Activated T-helper 2 cell treated with anti-CD3 and anti-CD28 coated beads, Interferon-gamma antibody, Interleukin-2, Interleukin-4, amounts not matched to agents 10 μg/mL and 5 μg/mL and 100 μg/mL, durations not matched to agents 14 hours and 24 hours and 36 hours (primary cell): ENCODE measurements at regions not wholly inside any gene's neighbourhood (a gene's known extent, or its start where the extent isn't known, plus 50 kb on each side); places are given as distances from the start of the nearest gene placed in this dataset.

ENCODE experiments used
- DNase-seq: peaks from one replicate; pipeline ENCODE4 v3.0.0; 2021; ENCODE audit warnings: low spot score
- H3K27ac Mint-ChIP-seq: one replicate; pipeline ENCODE4 v1.8.0; 2021; ENCODE audit warnings: mixed read lengths
- H3K27me3 Mint-ChIP-seq: one replicate; pipeline ENCODE4 v1.8.0; 2021; ENCODE audit warnings: low read depth, mixed read lengths
- H3K36me3 Mint-ChIP-seq: one replicate; pipeline ENCODE4 v1.8.0; 2021; ENCODE audit warnings: low read depth, mixed read lengths
- H3K4me1 Mint-ChIP-seq: one replicate; pipeline ENCODE4 v1.8.0; 2021; ENCODE audit warnings: low read depth, mixed read lengths
- H3K4me3 Mint-ChIP-seq: one replicate; pipeline ENCODE4 v1.8.0; 2021; ENCODE audit warnings: low read depth, mild to moderate bottlenecking, moderate library complexity, mixed read lengths
- H3K9me3 Mint-ChIP-seq: one replicate; pipeline ENCODE4 v1.8.0; 2021; ENCODE audit warnings: mixed read lengths
- intact Hi-C: fragments of 100-400 bp; cut with micrococcal nuclease; formaldehyde crosslinking; loops from one replicate; pipeline ENCODE4 v1.15.1; 2023

GRCh38 chr5:175162036-175162435, 281.9 kb downstream of the DRD1 start:
- Mint-ChIP-seq H3K4me1 (no peaks in the 10 kb centered on the region), H3K36me3 (no peaks in the 10 kb centered on the region), H3K27me3 (no peaks in the 10 kb centered on the region), H3K4me3 (no peak overlapping the region), H3K27ac (no peak overlapping the region), H3K9me3 (no peaks in the 10 kb centered on the region)
- intact Hi-C loops: no loop called here
- no peak for DNase-seq

- H3K27me3 Mint-ChIP-seq: no peaks in the 10 kb centered on the region
- no peaks in the 10 kb centered on the region for H3K9me3 Mint-ChIP-seq
- no peak for DNase-seq
- H3K4me1 Mint-ChIP-seq: no peaks in the 10 kb centered on the region
- no peak overlapping the region for H3K27ac Mint-ChIP-seq
- no peak overlapping the region for H3K4me3 Mint-ChIP-seq
- intact Hi-C loops: no loop called here
- H3K36me3 Mint-ChIP-seq: no peaks in the 10 kb centered on the region
Observed at GRCh38 chr5:175159956-175160355, 284.0 kb downstream of the DRD1 start.

GRCh38 chr5:175148636-175149172, 295.3 kb downstream of the DRD1 start:
- no peaks in the 10 kb centered on the region for H3K4me1 Mint-ChIP-seq
- H3K27me3 Mint-ChIP-seq: no peaks in the 10 kb centered on the region
- H3K27ac Mint-ChIP-seq: no peak overlapping the region
- no peaks in the 10 kb centered on the region for H3K36me3 Mint-ChIP-seq
- H3K4me3 Mint-ChIP-seq: no peak overlapping the region
- intact Hi-C loops: no loop called here
- H3K9me3 Mint-ChIP-seq: peaks cover 9% of the 10 kb centered on the region
- no peak for DNase-seq

GRCh38 chr5:175146733-175147132, 297.2 kb downstream of the DRD1 start:
- Mint-ChIP-seq H3K4me1 (no peaks in the 10 kb centered on the region), H3K9me3 (peaks cover 4% of the 10 kb centered on the region), H3K36me3 (no peaks in the 10 kb centered on the region), H3K4me3 (no peak overlapping the region), H3K27ac (no peak overlapping the region), H3K27me3 (no peaks in the 10 kb centered on the region)
- DNase-seq: no peak
- intact Hi-C loops: no loop called here

- no peak overlapping the region for H3K4me3 Mint-ChIP-seq
- DNase-seq: no peak
- no peaks in the 10 kb centered on the region for H3K36me3 Mint-ChIP-seq
- H3K27ac Mint-ChIP-seq: no peak overlapping the region
- peaks cover 17% of the 10 kb centered on the region for H3K9me3 Mint-ChIP-seq
- no peaks in the 10 kb centered on the region for H3K27me3 Mint-ChIP-seq
- no peaks in the 10 kb centered on the region for H3K4me1 Mint-ChIP-seq
- intact Hi-C loops: no loop called here
Observed at GRCh38 chr5:175141421-175141820, 302.6 kb downstream of the DRD1 start.

GRCh38 chr5:175133185-175133584, 310.8 kb downstream of the DRD1 start:
- intact Hi-C loops: no loop called here
- no peaks in the 10 kb centered on the region for H3K36me3 Mint-ChIP-seq
- H3K4me1 Mint-ChIP-seq: no peaks in the 10 kb centered on the region
- no peaks in the 10 kb centered on the region for H3K27me3 Mint-ChIP-seq
- no peak overlapping the region for H3K4me3 Mint-ChIP-seq
- peaks cover 11% of the 10 kb centered on the region for H3K9me3 Mint-ChIP-seq
- H3K27ac Mint-ChIP-seq: no peak overlapping the region
- DNase-seq: no peak

- no peak overlapping the region for H3K27ac Mint-ChIP-seq
- no peak overlapping the region for H3K4me3 Mint-ChIP-seq
- H3K36me3 Mint-ChIP-seq: no peaks in the 10 kb centered on the region
- H3K4me1 Mint-ChIP-seq: no peaks in the 10 kb centered on the region
- DNase-seq: no peak
- H3K9me3 Mint-ChIP-seq: peaks cover 9% of the 10 kb centered on the region
- intact Hi-C loops: no loop called here
- H3K27me3 Mint-ChIP-seq: no peaks in the 10 kb centered on the region
Observed at GRCh38 chr5:175131432-175131831, 312.6 kb downstream of the DRD1 start.

GRCh38 chr5:175129619-175130018, 314.4 kb downstream of the DRD1 start:
- DNase-seq: no peak
- intact Hi-C loops: no loop called here
- no peaks in the 10 kb centered on the region for H3K4me1 Mint-ChIP-seq
- no peaks in the 10 kb centered on the region for H3K27me3 Mint-ChIP-seq
- no peak overlapping the region for H3K27ac Mint-ChIP-seq
- H3K9me3 Mint-ChIP-seq: no peaks in the 10 kb centered on the region
- no peak overlapping the region for H3K4me3 Mint-ChIP-seq
- no peaks in the 10 kb centered on the region for H3K36me3 Mint-ChIP-seq

- no peak overlapping the region for H3K27ac Mint-ChIP-seq
- H3K27me3 Mint-ChIP-seq: no peaks in the 10 kb centered on the region
- H3K36me3 Mint-ChIP-seq: no peaks in the 10 kb centered on the region
- H3K4me1 Mint-ChIP-seq: no peaks in the 10 kb centered on the region
- no peak overlapping the region for H3K4me3 Mint-ChIP-seq
- H3K9me3 Mint-ChIP-seq: no peaks in the 10 kb centered on the region
- intact Hi-C loops: no loop called here
- no peak for DNase-seq
Observed at GRCh38 chr5:175129121-175129520, 314.9 kb downstream of the DRD1 start.

- no peaks in the 10 kb centered on the region for H3K36me3 Mint-ChIP-seq
- H3K27me3 Mint-ChIP-seq: no peaks in the 10 kb centered on the region
- intact Hi-C loops: no loop called here
- DNase-seq: no peak
- H3K4me1 Mint-ChIP-seq: no peaks in the 10 kb centered on the region
- no peak overlapping the region for H3K4me3 Mint-ChIP-seq
- no peak overlapping the region for H3K27ac Mint-ChIP-seq
- H3K9me3 Mint-ChIP-seq: no peaks in the 10 kb centered on the region
Observed at GRCh38 chr5:175124821-175125220, 319.2 kb downstream of the DRD1 start.

- Mint-ChIP-seq H3K4me1 (no peaks in the 10 kb centered on the region), H3K4me3 (no peak overlapping the region), H3K9me3 (no peaks in the 10 kb centered on the region), H3K36me3 (no peaks in the 10 kb centered on the region), H3K27ac (no peak overlapping the region), H3K27me3 (no peaks in the 10 kb centered on the region)
- intact Hi-C loops: no loop called here
- DNase-seq: no peak
Observed at GRCh38 chr5:175124251-175124813, 319.6 kb downstream of the DRD1 start.

GRCh38 chr5:175123542-175123941, 320.4 kb downstream of the DRD1 start:
- no peaks in the 10 kb centered on the region for H3K4me1 Mint-ChIP-seq
- intact Hi-C loops: no loop called here
- H3K36me3 Mint-ChIP-seq: no peaks in the 10 kb centered on the region
- no peaks in the 10 kb centered on the region for H3K27me3 Mint-ChIP-seq
- DNase-seq: no peak
- H3K27ac Mint-ChIP-seq: no peak overlapping the region
- no peak overlapping the region for H3K4me3 Mint-ChIP-seq
- no peaks in the 10 kb centered on the region for H3K9me3 Mint-ChIP-seq

- H3K27me3 Mint-ChIP-seq: no peaks in the 10 kb centered on the region
- H3K27ac Mint-ChIP-seq: no peak overlapping the region
- no peak for DNase-seq
- H3K4me3 Mint-ChIP-seq: no peak overlapping the region
- intact Hi-C loops: no loop called here
- no peaks in the 10 kb centered on the region for H3K36me3 Mint-ChIP-seq
- H3K9me3 Mint-ChIP-seq: no peaks in the 10 kb centered on the region
- H3K4me1 Mint-ChIP-seq: no peaks in the 10 kb centered on the region
Observed at GRCh38 chr5:175121457-175121856, 322.5 kb downstream of the DRD1 start.

GRCh38 chr5:175120412-175120811, 323.6 kb downstream of the DRD1 start:
- DNase-seq: no peak
- no peaks in the 10 kb centered on the region for H3K27me3 Mint-ChIP-seq

More at GRCh38 chr5:175120412-175120811, 323.6 kb downstream of the DRD1 start:
- intact Hi-C loops: no loop called here
- no peak overlapping the region for H3K27ac Mint-ChIP-seq
- H3K4me1 Mint-ChIP-seq: no peaks in the 10 kb centered on the region
- H3K9me3 Mint-ChIP-seq: no peaks in the 10 kb centered on the region
- H3K4me3 Mint-ChIP-seq: no peak overlapping the region
- no peaks in the 10 kb centered on the region for H3K36me3 Mint-ChIP-seq
